ENCODE measurements at regions not wholly inside any gene's neighbourhood (a gene's known extent, or its start where the extent isn't known, plus 50 kb on each side); places are given as distances from the start of the nearest gene placed in this dataset.

DNA sequence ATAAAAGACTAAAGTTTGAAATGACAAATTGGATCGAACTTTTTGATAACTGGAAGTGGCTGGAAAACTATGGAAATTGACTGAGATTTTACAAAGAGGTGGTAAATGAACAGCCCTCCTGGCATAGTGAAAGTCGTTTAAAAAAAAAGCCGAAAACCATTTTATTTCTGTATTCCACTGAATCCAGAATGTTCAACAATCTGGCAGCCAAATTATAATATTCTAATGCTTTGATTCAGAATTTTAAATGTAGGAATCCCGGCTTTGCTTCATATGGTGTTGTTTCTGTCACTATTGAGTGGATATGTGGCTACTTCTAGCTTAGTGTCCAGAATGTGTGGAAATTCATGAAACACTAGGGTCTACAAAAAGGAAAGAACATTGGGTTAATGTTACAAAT, 208.9 kb upstream of the DCBLD2 start:
- Histone ChIP-seq H3K4me1 (peaks cover 0 to 3% (median 0%) of the 10 kb centered on the region in 3 donors), H3K27me3 (no peaks in the 10 kb centered on the region), H3K36me3 (no peaks in the 10 kb centered on the region), H3K4me3 (no peak overlapping the region), H3K9me3 (peaks cover 0 to 13% (median 0%) of the 10 kb centered on the region in 3 donors), H3K27ac (no peak overlapping the region)
- WGBS, 2 donors (ENCODE audit: low coverage in 1 of 2), result 80 to 94% methylated on average over 4 of the region's 4 CpGs
- no peak for ATAC-seq
- TF ChIP-seq EP300 (IDR thresholded peaks at IDR 0.05) (no peak), POLR2A (IDR thresholded peaks at IDR 0.05) (no peak), POLR2AphosphoS5 (IDR thresholded peaks at IDR 0.05) (no peak), CTCF (IDR thresholded peaks at IDR 0.05) (no peak)

- no peak overlapping the region for H3K27ac ChIP-seq
- no peaks in the 10 kb centered on the region for H3K27me3 ChIP-seq
- TF ChIP-seq CTCF (IDR thresholded peaks at IDR 0.05) (no peak), POLR2A (IDR thresholded peaks at IDR 0.05) (no peak), EP300 (IDR thresholded peaks at IDR 0.05) (no peak), POLR2AphosphoS5 (IDR thresholded peaks at IDR 0.05) (no peak)
- H3K4me1 ChIP-seq, result peaks cover 0 to 3% (median 0%) of the 10 kb centered on the region in 3 donors
- no peaks in the 10 kb centered on the region for H3K36me3 ChIP-seq
- WGBS, 2 donors (ENCODE audit: low coverage in 1 of 2), result 3 to 14% methylated on average over 2 of the region's 2 CpGs
- ATAC-seq, result peak; percentile 75
- H3K4me3 ChIP-seq, result no peak overlapping the region
- no peaks in the 10 kb centered on the region for H3K9me3 ChIP-seq
Measured at GRCh38 chr3:99108508-99108907, 207.0 kb upstream of the DCBLD2 start.

GRCh38 chr3:99094606-99095005, 193.1 kb upstream of the DCBLD2 start:
- Histone ChIP-seq H3K27me3 (no peaks in the 10 kb centered on the region), H3K27ac (no peak overlapping the region), H3K36me3 (no peaks in the 10 kb centered on the region), H3K4me1 (no peaks in the 10 kb centered on the region), H3K4me3 (no peak overlapping the region), H3K9me3 (no peaks in the 10 kb centered on the region)
- 95% methylated on average over 2 of the region's 2 CpGs; no CpG with 5 or more reads in 1 of the 2 donors for WGBS, 2 donors (ENCODE audit: low coverage in 1 of 2)
- TF ChIP-seq CTCF (IDR thresholded peaks at IDR 0.05) (no peak), EP300 (IDR thresholded peaks at IDR 0.05) (no peak), POLR2A (IDR thresholded peaks at IDR 0.05) (no peak), POLR2AphosphoS5 (IDR thresholded peaks at IDR 0.05) (no peak)
- no peak for ATAC-seq

DNA sequence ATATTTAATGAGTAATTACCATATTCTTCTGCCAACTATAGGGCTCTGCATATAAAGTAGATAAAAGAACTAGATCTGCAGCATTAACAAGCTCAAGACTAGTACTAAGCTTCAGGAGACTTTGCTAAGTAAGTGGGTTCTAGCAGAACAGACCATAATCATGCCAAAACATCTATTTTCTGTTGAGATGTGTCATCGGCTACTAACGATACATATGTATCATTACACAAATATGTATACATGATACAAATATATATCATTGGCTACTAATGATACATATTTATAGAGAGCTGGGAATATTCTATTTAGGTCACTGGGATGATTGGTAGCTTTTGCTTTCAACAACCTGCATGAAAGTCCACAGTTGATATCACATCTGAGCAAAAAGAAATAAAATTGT, 185.8 kb upstream of the DCBLD2 start:
- TF ChIP-seq POLR2AphosphoS5 (IDR thresholded peaks at IDR 0.05), result no peak
- no peak for TF ChIP-seq EP300 (IDR thresholded peaks at IDR 0.05)
- no peak for TF ChIP-seq CTCF (IDR thresholded peaks at IDR 0.05)
- TF ChIP-seq POLR2A (IDR thresholded peaks at IDR 0.05), result no peak
- H3K36me3 ChIP-seq, result no peaks in the 10 kb centered on the region
- ATAC-seq, result no peak

DNA sequence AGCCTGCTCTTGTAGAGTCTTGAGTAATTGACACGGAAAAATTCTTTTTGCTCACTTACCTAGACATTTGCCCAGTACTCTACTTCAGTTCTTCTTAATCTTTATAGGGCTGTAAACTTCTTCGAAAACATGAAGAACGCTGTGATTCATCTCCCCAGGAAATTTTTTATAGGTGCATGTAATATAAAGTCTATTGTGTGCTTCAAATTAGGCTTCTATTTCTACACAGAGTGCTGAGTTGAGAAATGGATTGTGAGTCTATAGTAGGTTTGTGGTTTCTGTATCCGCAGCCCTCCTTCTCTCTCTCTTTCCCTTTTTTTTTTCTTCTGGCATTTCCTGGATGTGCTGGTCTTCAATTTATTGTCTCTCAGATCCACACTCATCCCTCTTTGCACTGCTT, 183.3 kb upstream of the DCBLD2 start:
- 69 to 95% methylated on average over 4 of the region's 4 CpGs for WGBS, 2 donors (ENCODE audit: low coverage in 1 of 2)
- TF ChIP-seq POLR2AphosphoS5 (IDR thresholded peaks at IDR 0.05) (no peak), EP300 (IDR thresholded peaks at IDR 0.05) (no peak), POLR2A (IDR thresholded peaks at IDR 0.05) (no peak), CTCF (IDR thresholded peaks at IDR 0.05) (no peak)

More for the DNA sequence above, 185.8 kb upstream of the DCBLD2 start:
- 79 to 100% methylated on average over 2 of the region's 2 CpGs for WGBS, 2 donors (ENCODE audit: low coverage in 1 of 2)
- Histone ChIP-seq H3K4me1 (no peaks in the 10 kb centered on the region), H3K9me3 (no peaks in the 10 kb centered on the region), H3K4me3 (no peak overlapping the region), H3K27ac (no peak overlapping the region), H3K27me3 (no peaks in the 10 kb centered on the region)

More for the DNA sequence above, 183.3 kb upstream of the DCBLD2 start:
- Histone ChIP-seq H3K27me3 (no peaks in the 10 kb centered on the region), H3K4me3 (no peak overlapping the region), H3K27ac (no peak overlapping the region), H3K36me3 (no peaks in the 10 kb centered on the region), H3K9me3 (no peaks in the 10 kb centered on the region), H3K4me1 (no peaks in the 10 kb centered on the region)
- ATAC-seq, result no peak

Data from gastroesophageal sphincter (tissue), 4 donors.